T47D (cell line): ENCODE measurements at regions not wholly inside any gene's neighbourhood (a gene's known extent, or its start where the extent isn't known, plus 50 kb on each side); places are given as distances from the start of the nearest gene placed in this dataset.
"Not testable (repeated sequence)": the region's sequence is repeated elsewhere in the genome, so short reads cannot be mapped to it uniquely, and the experiment has no call there.

ENCODE experiments used
- DNase-seq, 2 experiments: peaks; one replicate each; pipeline versions ENCODE4 v3.0.0 to v3.0.0-alpha.2; 2011 to 2012; ENCODE audit warnings: low read depth in 1 of 2, low spot score in 1 of 2
- JUND ChIP-seq: IDR thresholded peaks from 2 replicates; pipeline ENCODE4 v1.6.1; 2012; ENCODE audit warnings: low read depth
- in situ Hi-C: cut with HindIII; loops from 2 replicates; pipeline ENCODE4 v1.10.0; 2016; ENCODE audit warnings: low sequenced_read_pairs, low pct_unique_long_range_greater_than_20kb

DNA sequence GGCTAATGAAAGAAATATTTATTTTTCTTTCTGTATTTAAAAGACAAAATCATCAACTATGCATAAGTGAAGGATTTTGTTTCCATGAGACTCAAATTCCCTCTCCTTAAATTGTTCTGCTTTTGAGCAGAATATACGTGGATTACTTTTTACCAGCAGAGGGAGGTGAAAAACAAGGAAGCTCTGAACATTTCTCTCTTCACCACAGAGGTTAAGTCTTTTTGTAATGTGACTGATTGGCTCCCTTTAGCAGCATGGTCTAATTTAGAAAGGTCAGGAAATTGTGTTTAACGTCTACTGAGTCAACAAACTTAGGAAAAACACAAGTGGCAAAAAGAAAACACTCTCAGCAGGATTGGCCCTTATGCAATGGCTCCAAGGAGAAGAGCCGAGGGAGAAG lies 55.1 kb upstream of the F9 start:
- TF ChIP-seq JUND, result no peak
- DNase-seq, result no peak
- in situ Hi-C loops, result no loop called here

DNA sequence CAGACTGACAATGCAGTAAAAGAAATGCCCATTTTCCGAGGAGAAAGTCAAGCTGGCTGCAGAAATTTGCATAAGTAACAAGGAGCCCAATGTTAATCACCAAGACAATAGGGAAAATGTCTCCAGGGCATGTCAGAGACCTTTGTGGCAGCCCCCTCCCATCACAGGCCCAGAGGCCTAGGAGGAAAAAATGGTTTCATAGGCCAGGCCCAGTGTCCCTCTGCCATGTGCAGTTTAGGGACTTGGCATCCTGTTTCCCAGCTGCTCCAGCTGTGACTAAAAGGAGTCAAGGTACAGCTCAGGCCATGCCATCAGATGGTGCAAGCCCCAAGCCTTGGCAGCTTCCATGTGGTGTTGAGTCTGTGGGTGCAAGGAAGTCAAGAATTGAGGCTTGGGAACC lies 68.6 kb upstream of the F9 start:
- in situ Hi-C loops, result not testable (repeated sequence)

DNA sequence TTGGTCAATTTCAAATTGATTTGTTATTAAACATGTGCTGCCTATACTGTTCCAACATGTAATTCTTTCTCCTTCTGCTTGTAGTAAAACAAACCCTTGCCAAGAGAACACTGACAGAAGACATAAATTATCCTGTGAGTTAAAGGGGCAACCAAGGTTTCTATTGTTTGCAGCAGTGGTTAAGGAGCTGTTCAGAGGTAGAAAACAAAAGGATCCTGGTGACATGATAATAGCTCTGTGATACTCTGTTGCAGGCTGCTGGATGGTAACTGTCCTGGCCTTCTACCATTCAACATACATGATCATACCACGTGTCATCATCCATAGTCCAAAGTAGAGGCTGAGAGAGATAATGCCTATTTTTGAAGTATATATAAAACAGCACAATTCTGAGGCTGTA lies 75.8 kb upstream of the F9 start:
- no peak for TF ChIP-seq JUND
- DNase-seq, result no peak
- in situ Hi-C loops, result no loop called here

More for the DNA sequence above, 68.6 kb upstream of the F9 start:
- DNase-seq, result not testable (repeated sequence)

DNA sequence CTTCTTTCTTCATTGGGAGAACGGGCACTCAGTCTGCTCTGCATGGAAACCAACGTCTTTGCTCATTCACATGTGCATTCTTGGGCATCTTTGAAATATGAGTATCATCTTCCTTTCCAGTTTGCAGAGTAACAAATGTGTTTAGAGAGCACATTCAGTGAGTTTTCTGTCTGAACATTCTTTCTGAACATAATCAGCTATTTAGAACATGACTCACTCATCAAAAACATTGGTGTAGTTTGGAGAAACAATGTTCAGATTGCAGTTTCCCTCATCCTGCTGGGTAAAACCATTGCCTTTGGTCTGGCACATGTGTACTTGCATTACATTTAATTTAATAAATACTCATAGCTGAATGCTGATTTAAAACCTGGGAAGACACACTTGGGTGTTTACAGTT lies 81.5 kb upstream of the F9 start:
- in situ Hi-C loops, result no loop called here
- DNase-seq, result no peak
- no peak for TF ChIP-seq JUND

DNA sequence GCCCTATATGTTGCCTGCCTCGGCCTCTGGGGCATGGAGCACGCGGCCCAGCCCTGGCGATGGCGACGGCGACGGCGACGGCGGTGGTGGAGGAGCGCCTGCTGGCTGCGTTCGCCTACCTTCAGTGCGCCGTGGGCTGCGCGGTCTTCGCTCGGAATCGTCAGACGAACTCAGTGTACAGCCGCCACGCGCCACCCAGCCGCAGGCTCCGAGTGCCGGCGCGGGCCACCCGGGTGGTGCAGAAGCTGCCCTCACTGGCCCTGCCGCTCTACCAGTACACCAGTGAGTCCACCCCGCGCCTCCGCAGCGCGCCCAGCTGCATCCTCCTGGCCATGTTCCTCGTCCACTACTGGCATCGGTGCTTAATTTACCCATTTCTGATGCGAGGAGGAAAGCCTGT lies 83.7 kb upstream of the F9 start:
- TF ChIP-seq JUND, result no peak
- in situ Hi-C loops, result no loop called here
- DNase-seq, result no peak

DNA sequence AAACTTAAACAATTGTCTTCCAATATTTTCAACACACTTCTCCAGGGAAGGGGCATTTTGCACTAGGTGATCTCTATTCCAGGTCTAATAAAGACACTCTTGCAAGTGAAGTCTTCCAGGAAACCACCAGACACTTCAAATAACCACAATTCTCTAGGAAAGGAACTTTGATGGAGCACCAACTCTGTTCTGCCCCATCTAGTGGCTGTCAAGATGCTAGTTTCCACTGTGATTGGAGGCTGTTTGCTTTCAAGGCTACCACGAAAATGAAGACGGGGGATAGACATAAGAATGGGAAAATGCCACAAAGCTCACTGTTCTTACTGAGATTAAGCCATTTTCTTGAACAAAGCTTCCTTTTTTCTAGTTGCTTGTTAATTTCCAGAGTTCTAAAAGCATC lies 100.6 kb upstream of the F9 start:
- in situ Hi-C loops, result no loop called here
- TF ChIP-seq JUND, result no peak
- DNase-seq, result peak in 1 of 2 experiments; percentile 3

DNA sequence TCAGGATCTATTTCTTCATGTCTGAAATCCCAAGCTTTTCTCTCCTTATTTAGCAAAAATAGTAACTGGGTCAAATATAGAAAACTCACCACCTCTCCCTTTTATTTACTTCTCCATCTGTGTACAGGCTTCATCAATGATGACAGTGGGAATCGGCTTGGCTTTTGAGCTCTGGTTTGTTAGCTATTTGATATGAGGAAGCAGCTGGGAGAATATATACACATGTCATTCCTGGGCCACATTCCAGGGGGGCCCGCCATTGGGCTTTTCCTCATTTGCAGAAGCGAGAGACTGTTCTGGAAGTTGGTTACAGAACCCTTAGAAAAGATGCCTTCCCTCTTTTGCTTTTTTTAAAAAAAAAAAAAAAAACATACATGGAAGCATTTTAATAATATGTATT lies 107.4 kb upstream of the F9 start:
- DNase-seq, result no peak
- TF ChIP-seq JUND, result no peak
- in situ Hi-C loops, result no loop called here

DNA sequence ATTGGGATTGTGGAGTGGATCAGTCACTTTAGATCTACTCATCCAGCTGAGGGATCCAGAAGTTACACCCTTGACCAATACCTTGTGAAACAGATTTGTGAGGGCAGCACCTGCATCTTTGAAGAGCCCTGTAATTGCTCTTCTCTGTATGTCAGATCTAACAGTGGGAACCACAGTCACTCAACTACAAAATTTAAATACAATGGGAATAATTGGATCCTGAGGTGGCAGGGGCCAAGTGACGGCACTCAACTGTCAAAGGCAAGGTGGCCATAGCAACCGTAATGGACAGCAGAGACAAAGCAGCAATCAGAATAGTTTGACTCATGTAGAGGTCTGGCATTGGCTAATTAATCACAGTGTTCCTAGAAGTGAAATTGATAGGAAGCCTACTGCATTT lies 132.3 kb upstream of the F9 start:
- DNase-seq, in situ Hi-C loops: not testable (repeated sequence)

DNA sequence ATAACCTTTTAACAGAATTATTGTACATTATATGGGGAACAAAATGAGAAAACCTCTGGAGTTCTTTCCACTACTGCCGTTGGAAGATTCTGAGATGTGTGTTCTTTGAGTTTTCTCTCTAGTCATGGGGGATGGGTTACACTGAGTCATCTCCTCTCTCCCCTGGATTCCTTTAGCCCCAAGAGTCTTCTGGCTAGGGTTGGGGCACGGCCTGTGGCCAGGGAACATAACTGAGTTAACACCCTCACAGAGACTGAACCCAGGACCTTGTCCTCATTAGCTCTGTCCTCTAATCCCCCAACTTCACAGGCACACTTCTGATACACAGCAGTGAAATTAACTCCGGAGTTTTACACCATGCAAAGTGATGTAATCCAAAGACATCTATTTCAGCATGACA lies 142.3 kb upstream of the F9 start:
- DNase-seq, result no peak
- in situ Hi-C loops, result no loop called here
- no peak for TF ChIP-seq JUND

DNA sequence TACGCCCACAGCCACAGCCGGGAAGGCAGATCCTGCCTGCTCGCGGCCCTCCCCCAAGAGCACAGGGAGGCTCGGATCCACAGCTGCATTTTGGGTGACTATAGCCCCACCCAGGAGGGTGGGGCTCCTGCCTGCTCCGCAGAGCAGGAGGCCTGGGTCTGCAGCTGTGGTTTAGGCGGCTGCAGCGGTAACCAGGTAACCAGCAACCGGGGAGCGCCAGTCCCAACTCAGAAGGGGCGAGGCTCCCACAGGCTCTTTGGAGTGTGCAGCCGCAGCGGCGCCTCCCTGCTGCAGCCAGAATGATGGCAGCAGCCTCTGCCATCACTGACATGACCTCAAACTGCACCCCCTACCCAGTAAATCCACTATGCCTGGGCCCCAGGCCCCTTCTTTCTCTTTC lies 148.0 kb upstream of the F9 start:
- in situ Hi-C loops, result no loop called here
- no peak for DNase-seq
- TF ChIP-seq JUND, result no peak

DNA sequence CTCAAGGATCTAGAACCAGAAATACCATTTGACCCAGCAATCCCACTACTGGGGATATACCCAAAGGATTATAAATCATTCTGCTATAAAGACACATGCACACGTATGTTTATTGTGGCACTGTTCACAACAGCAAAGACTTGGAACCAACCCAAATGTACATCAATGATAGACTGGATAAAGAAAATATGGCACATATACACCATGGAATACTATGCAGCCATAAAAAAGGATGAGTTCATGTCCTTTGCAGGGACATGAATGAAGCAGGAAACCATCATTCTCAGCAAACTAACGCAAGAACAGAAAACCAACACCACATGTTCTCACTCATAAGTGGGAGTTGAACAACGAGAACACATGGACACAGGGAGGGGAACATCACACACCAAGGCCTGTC lies 154.0 kb upstream of the F9 start:
- DNase-seq, in situ Hi-C loops: not testable (repeated sequence)

DNA sequence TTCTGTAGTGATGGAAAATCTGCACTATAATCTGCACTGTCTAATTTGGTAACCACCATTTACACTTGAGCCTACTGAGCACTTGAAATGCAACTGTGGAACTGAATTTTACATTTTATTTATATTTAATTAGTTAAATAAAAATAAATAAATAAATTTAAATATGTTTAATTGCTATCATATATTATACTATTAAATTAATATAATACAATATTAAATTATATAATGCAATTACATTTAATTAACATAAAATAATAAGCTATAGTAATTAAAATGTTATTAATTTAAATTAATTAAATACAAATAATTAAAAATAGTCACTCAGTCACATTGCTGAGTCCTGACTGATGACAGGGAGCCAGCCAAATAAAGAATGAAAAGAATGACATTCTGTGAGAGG lies 170.2 kb upstream of the F9 start:
- in situ Hi-C loops, result no loop called here
- no peak for DNase-seq
- TF ChIP-seq JUND, result no peak

DNA sequence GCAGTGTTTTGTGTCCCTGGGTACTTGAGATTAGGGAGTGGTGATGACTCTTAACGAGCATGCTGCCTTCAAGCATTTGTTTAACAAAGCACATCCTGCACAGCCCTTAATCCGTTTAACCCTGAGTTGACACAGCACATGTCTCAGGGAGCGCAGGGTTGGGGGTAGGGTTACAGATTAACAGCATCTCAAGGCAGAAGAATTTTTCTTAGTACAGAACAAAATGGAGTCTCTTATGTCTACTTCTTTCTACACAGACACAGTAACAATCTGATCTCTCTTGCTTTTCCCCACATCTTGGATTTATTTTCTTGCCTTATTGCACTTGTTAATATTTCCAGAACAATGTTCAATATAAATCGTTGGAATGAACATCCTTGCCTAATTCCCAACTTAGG lies 187.9 kb upstream of the F9 start:
- DNase-seq, in situ Hi-C loops: not testable (repeated sequence)

DNA sequence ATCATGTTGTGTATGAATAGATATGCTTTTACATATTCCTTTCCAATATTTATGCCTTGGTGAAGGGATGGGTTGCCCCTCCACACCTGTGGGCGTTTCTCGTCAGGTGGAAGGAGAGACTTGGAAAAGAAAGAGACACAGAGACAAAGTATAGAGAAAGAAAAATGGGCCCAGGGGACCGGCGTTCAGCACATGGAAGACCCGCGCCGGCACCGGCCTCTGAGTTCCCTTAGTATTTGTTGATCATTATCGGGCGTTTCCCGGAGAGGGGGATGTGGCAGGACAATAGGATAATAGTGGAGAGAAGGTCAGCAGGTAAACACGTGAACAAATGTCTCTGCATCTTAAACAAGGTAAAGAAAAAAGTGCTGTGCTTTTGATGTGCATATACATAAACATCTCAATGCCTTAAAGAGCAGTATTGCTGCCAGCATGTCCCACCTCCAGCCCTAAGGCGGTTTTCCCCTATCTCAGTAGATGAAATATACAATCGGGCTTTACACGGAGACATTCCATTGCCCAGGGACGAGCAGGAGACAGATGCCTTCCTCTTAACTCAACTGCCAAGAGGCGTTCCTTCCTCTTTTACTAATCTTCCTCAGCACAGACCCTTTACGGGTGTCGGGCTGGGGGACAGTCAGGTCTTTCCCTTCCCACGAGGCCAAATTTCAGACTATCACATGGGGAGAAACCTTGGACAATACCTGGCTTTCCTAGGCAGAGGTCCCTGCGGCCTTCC lies 188.5 kb upstream of the F9 start:
- in situ Hi-C loops, DNase-seq: not testable (repeated sequence)
